GM19455 (cell line): ENCODE measurements at regions not wholly inside any gene's neighbourhood (a gene's known extent, or its start where the extent isn't known, plus 50 kb on each side); places are given as distances from the start of the nearest gene placed in this dataset.

Source experiments
- ATAC-seq: cut with Tn5 transposase; IDR thresholded peaks from one replicate; pipeline ENCODE4 v1.9.1; 2021; ENCODE audit not compliant: unreplicated experiment

DNA sequence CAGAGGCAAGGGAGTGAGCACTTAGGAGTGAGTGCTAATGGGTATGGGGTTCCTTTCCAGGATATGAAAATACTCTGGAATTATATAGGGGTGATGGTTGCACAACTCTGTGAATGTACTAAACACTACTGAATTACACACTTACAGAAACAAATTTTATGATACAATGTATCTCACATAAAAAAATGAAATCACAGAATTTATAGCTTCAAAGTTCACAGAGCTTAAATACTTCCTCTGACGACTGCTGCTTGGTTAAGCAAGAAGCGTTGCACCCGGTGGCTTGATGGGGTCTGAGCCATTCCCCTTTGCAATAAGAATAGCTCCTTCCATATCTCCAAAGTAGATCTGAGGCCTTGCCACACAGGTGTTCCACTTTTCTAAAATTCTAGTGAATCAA is 835.1 kb downstream of the TSN start:
- ATAC-seq: no peak

DNA sequence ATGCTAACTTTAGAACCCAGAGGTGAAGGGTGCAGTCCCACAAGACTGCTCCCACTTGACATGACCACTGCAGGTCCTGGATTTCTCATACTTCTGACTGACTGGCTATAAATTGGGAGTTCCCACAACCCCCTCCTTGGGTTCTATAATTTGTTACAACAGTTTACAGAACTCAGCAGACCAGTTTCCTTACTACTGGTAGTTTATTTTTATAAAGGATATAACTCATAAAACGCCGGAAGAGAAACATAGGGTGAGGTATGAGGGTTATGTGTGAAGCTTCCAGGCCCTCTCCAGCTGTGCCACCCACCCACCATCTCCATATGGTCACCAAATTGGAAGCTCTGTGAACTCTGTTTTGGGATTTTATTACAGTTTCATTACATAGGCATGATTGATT is 839.6 kb downstream of the TSN start:
- ATAC-seq: no peak

GRCh38 chr2:122596598-122596997 is 841.1 kb downstream of the TSN start:
- no peak for ATAC-seq

- ATAC-seq: no peak
Measured at GRCh38 chr2:122598784-122599183, 843.3 kb downstream of the TSN start.

DNA sequence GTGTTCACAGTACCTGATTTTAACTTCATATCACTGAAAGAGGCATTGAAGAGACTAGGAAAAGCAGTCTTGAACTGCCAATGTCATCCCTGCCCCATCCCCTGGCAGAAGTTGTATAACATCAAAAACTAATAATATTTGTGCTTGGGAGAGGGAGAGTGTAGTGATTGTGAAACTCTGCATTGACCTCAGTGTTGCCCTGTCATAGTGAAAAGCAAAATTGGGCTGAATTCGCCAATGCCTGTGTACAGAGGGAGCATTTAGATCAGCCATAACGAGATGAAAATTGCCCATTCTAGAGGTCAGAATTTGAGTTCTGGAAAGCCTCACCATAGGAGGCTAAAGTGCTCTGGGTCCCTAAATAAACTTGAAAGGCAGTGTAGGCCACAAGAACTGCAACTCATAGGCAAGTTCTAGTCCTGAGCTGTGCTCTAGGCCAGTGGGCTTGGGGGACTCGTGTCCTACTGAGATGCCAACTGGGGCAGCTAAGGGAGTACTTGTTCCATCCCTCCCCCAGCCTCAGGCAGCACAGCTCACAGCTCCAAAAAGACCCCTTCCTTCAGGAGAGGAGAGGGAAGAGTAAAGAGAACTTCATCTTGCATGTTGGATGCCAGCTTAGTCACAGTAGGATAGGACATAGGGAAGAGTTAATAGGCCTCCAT is 855.6 kb downstream of the TSN start:
- ATAC-seq: no peak

GRCh38 chr2:122622934-122623333 is 867.5 kb downstream of the TSN start:
- no peak for ATAC-seq

DNA sequence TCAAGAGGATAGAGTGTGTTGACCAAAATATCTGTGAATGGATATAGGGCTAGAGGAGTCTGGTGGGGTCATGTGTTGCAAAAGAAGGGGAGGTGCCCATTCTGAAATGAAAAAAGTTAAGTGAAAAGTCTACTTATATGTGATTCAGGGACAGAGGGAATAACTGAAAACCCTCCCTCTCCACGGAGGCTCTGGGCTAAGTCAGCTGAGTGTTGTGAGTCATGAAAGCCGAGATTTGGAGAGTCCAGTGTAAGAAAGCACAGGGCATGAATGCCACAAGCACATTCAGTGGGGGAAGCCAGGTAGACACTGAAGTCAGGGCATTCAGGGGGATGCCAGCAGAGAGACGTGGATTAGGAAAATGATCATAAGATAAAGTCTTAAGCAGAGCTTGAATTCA is 871.9 kb downstream of the TSN start:
- no peak for ATAC-seq

GRCh38 chr2:122634256-122634655 is 878.8 kb downstream of the TSN start:
- ATAC-seq: no peak

DNA sequence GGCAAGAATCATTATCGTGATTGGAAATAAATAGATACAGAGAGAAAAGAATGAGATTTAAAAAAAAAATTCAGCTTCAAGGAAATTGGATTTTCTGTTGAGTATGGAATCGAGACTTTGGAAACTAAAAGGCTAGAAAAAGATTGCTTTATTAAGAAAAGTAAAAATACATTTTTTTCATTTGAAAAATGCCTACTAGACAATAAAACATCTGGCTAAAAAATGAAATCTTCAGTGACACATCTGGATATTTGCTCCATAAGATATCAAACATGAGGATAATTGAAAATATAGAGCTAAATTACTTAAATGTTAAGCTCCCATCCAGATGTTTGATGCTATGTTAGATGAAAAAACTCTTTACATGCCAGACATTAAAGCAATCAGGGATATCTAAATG is 879.5 kb downstream of the TSN start:
- ATAC-seq: no peak

GRCh38 chr2:122635686-122636085 is 880.2 kb downstream of the TSN start:
- no peak for ATAC-seq

GRCh38 chr2:122636097-122636496 is 880.6 kb downstream of the TSN start:
- ATAC-seq: no peak

DNA sequence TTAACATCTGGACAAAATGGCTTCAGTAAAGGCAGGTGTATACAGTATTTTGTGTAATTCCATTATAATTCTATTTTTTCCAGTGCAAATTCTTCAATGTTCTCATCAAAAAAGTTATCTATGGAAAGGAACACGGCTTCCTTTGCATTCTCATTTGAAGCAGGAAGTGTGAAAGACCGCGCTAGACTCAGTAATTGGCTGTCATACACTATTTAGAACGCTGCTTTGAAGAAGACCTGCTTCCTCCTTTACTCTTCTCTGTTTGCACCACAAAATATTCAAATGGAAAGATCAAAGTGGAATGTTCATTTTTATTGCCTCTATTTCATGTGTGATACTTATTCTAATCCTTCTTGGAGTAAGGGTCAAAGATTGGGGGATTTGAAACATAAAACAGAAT is 883.7 kb downstream of the TSN start:
- ATAC-seq: no peak

- ATAC-seq: no peak
Measured at GRCh38 chr2:122639711-122640110, 884.3 kb downstream of the TSN start.

- ATAC-seq: no peak
Measured at GRCh38 chr2:122643725-122644329, 888.4 kb downstream of the TSN start.

- no peak for ATAC-seq
Measured at GRCh38 chr2:122651236-122651635, 895.8 kb downstream of the TSN start.

- no peak for ATAC-seq
Measured at GRCh38 chr2:122651780-122652179, 896.3 kb downstream of the TSN start.

DNA sequence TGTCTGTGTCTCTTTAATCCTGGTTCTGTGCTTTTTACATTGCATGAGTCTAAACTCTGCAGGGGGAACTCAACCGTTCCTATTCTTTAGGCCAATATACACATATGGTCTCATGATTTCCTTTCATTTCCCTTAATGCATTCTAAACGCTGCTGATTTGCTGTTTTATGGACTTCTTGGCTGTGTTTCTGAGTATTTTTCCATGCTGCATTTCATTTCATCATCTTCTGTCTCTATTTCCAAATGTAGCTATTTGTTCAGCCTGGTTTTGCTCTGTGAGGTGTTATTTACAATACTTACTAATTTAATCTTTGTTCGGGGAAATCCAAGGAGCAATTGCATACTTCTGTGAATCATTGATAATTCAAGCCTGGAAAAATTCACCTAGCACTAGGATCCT is 897.2 kb downstream of the TSN start:
- ATAC-seq: no peak

GRCh38 chr2:122656403-122656802 is 901.0 kb downstream of the TSN start:
- no peak for ATAC-seq

- ATAC-seq: no peak
Measured at GRCh38 chr2:122660786-122661634, 905.6 kb downstream of the TSN start.

GRCh38 chr2:122663620-122664019 is 908.2 kb downstream of the TSN start:
- ATAC-seq: no peak

GRCh38 chr2:122669627-122670026 is 914.2 kb downstream of the TSN start:
- no peak for ATAC-seq

DNA sequence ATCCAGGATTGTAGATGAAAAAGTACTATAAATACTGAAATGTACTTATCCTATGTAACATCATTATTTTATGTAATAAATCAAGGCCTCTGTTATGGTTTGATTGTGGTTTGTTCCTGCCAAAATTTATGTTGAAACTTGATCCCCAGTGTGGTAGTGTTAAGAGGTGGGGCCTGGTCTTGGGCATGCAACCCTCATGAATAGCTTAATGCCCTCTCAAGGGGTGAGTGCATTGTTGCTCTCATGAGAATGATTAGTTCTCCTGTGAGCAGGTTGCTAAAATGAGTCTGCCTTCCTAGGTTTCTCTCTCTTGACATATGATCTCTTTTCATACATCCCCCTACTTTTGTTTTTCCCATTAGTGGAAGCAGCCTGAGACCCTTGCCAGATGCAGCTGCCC is 915.4 kb downstream of the TSN start:
- ATAC-seq: no peak
